ENCODE measurements at regions not wholly inside any gene's neighbourhood (a gene's known extent, or its start where the extent isn't known, plus 50 kb on each side); places are given as distances from the start of the nearest gene placed in this dataset.

- ChIA-PET POLR2A (no interaction called here), CTCF (no interaction called here)
Observed at GRCh38 chr9:22265534-22265933, 181.1 kb upstream of the DMRTA1 start.

- POLR2A ChIA-PET, result no interaction called here
- CTCF ChIA-PET, result interaction anchor here (1.3 kb wide), 1 partner anchor 12 kb away, joined by 4 read pairs; no protein-coding TSS in a partner anchor
Observed at GRCh38 chr9:22274477-22274876, 172.1 kb upstream of the DMRTA1 start.

GRCh38 chr9:22278426-22278825 lies 168.2 kb upstream of the DMRTA1 start:
- CTCF ChIA-PET, result no interaction called here

GRCh38 chr9:22279636-22280035 lies 167.0 kb upstream of the DMRTA1 start:
- POLR2A ChIA-PET, result no interaction called here

More at GRCh38 chr9:22278426-22278825, 168.2 kb upstream of the DMRTA1 start:
- POLR2A ChIA-PET, result no interaction called here

GRCh38 chr9:22285066-22285465 lies 161.6 kb upstream of the DMRTA1 start:
- ChIA-PET CTCF (no interaction called here), POLR2A (no interaction called here)

More at GRCh38 chr9:22279636-22280035, 167.0 kb upstream of the DMRTA1 start:
- CTCF ChIA-PET, result no interaction called here

- CTCF ChIA-PET, result interaction anchor here (0.8 kb wide), 1 partner anchor 13 kb away, joined by 4 read pairs; no protein-coding TSS in a partner anchor
Observed at GRCh38 chr9:22286661-22287060, 160.0 kb upstream of the DMRTA1 start.

GRCh38 chr9:22288661-22289060 lies 158.0 kb upstream of the DMRTA1 start:
- POLR2A ChIA-PET, result no interaction called here
- CTCF ChIA-PET, result no interaction called here

More at GRCh38 chr9:22286661-22287060, 160.0 kb upstream of the DMRTA1 start:
- POLR2A ChIA-PET, result no interaction called here

GRCh38 chr9:22307013-22307711 lies 139.5 kb upstream of the DMRTA1 start:
- CTCF ChIA-PET, result interaction anchor here (1.0 kb wide), 1 partner anchor 145 kb away, joined by 3 read pairs; no protein-coding TSS in a partner anchor

GRCh38 chr9:22308177-22308576 lies 138.4 kb upstream of the DMRTA1 start:
- CTCF ChIA-PET, result no interaction called here
- POLR2A ChIA-PET, result no interaction called here

More at GRCh38 chr9:22307013-22307711, 139.5 kb upstream of the DMRTA1 start:
- POLR2A ChIA-PET, result no interaction called here

GRCh38 chr9:22316645-22317044 lies 130.0 kb upstream of the DMRTA1 start:
- CTCF ChIA-PET, result no interaction called here

GRCh38 chr9:22331533-22331932 lies 115.1 kb upstream of the DMRTA1 start:
- CTCF ChIA-PET, result no interaction called here
- POLR2A ChIA-PET, result no interaction called here

More at GRCh38 chr9:22316645-22317044, 130.0 kb upstream of the DMRTA1 start:
- POLR2A ChIA-PET, result no interaction called here

GRCh38 chr9:22332202-22332601 lies 114.4 kb upstream of the DMRTA1 start:
- ChIA-PET POLR2A (no interaction called here), CTCF (no interaction called here)

GRCh38 chr9:22337261-22337660 lies 109.4 kb upstream of the DMRTA1 start:
- CTCF ChIA-PET, result no interaction called here
- POLR2A ChIA-PET, result no interaction called here

- POLR2A ChIA-PET, result no interaction called here
- CTCF ChIA-PET, result no interaction called here
Observed at GRCh38 chr9:22342491-22343217, 104.0 kb upstream of the DMRTA1 start.

GRCh38 chr9:22343218-22343611 lies 103.4 kb upstream of the DMRTA1 start:
- ChIA-PET POLR2A (no interaction called here), CTCF (no interaction called here)

- ChIA-PET CTCF (no interaction called here), POLR2A (no interaction called here)
Observed at GRCh38 chr9:22354699-22355384, 91.8 kb upstream of the DMRTA1 start.

- POLR2A ChIA-PET, result no interaction called here
- CTCF ChIA-PET, result no interaction called here
Observed at GRCh38 chr9:22356985-22357384, 89.6 kb upstream of the DMRTA1 start.

- CTCF ChIA-PET, result no interaction called here
- POLR2A ChIA-PET, result no interaction called here
Observed at GRCh38 chr9:22363421-22363887, 83.2 kb upstream of the DMRTA1 start.

- ChIA-PET CTCF (no interaction called here), POLR2A (no interaction called here)
Observed at GRCh38 chr9:22373636-22374035, 73.0 kb upstream of the DMRTA1 start.

- CTCF ChIA-PET, result interaction anchor here (0.6 kb wide), 1 partner anchor 686 kb away, joined by 3 read pairs; no protein-coding TSS in a partner anchor
- POLR2A ChIA-PET, result no interaction called here
Observed at GRCh38 chr9:22374051-22374450, 72.6 kb upstream of the DMRTA1 start.

- POLR2A ChIA-PET, result no interaction called here
- CTCF ChIA-PET, result no interaction called here
Observed at GRCh38 chr9:22379272-22379671, 67.4 kb upstream of the DMRTA1 start.
